ENCODE measurements at regions not wholly inside any gene's neighbourhood (a gene's known extent, or its start where the extent isn't known, plus 50 kb on each side); places are given as distances from the start of the nearest gene placed in this dataset.

- no peak for TF ChIP-seq CTCF (IDR thresholded peaks at IDR 0.05; ENCODE audit: control insufficient read depth, insufficient read depth, low read depth, low read length, missing control alignments)
- H3K4me3 ChIP-seq (ENCODE audit: control insufficient read depth, low read depth, low read length), result no peak overlapping the region
- DNase-seq (ENCODE audit: low read depth), result no peak
These were observed 194.0 kb upstream of the CADM1 start for GRCh38 chr11:115698243-115698642.

- no peak overlapping the region for H3K4me3 ChIP-seq (ENCODE audit: control insufficient read depth, low read depth, low read length)
- TF ChIP-seq CTCF (IDR thresholded peaks at IDR 0.05; ENCODE audit: control insufficient read depth, insufficient read depth, low read depth, low read length, missing control alignments), result no peak
- no peak for DNase-seq (ENCODE audit: low read depth)
These were observed 192.3 kb upstream of the CADM1 start for GRCh38 chr11:115696563-115696962.

- no peak for DNase-seq (ENCODE audit: low read depth)
- no peak for TF ChIP-seq CTCF (IDR thresholded peaks at IDR 0.05; ENCODE audit: control insufficient read depth, insufficient read depth, low read depth, low read length, missing control alignments)
- no peak overlapping the region for H3K4me3 ChIP-seq (ENCODE audit: control insufficient read depth, low read depth, low read length)
These were observed 191.6 kb upstream of the CADM1 start for GRCh38 chr11:115695677-115696364.

GRCh38 chr11:115693002-115693401 is 188.8 kb upstream of the CADM1 start:
- no peak for DNase-seq (ENCODE audit: low read depth)
- TF ChIP-seq CTCF (IDR thresholded peaks at IDR 0.05; ENCODE audit: control insufficient read depth, insufficient read depth, low read depth, low read length, missing control alignments), result no peak
- no peak overlapping the region for H3K4me3 ChIP-seq (ENCODE audit: control insufficient read depth, low read depth, low read length)

GRCh38 chr11:115691030-115691429 is 186.8 kb upstream of the CADM1 start:
- DNase-seq (ENCODE audit: low read depth), result no peak
- no peak overlapping the region for H3K4me3 ChIP-seq (ENCODE audit: control insufficient read depth, low read depth, low read length)
- no peak for TF ChIP-seq CTCF (IDR thresholded peaks at IDR 0.05; ENCODE audit: control insufficient read depth, insufficient read depth, low read depth, low read length, missing control alignments)

GRCh38 chr11:115687934-115688333 is 183.7 kb upstream of the CADM1 start:
- no peak for TF ChIP-seq CTCF (IDR thresholded peaks at IDR 0.05; ENCODE audit: control insufficient read depth, insufficient read depth, low read depth, low read length, missing control alignments)
- DNase-seq (ENCODE audit: low read depth), result no peak

More at GRCh38 chr11:115687934-115688333, 183.7 kb upstream of the CADM1 start:
- no peak overlapping the region for H3K4me3 ChIP-seq (ENCODE audit: control insufficient read depth, low read depth, low read length)

Data from AG09309 (cell line).